Suppressor macrophage treated with lipopolysaccharide for 4 hours (primary cell): ENCODE measurements at regions not wholly inside any gene's neighbourhood (a gene's known extent, or its start where the extent isn't known, plus 50 kb on each side); places are given as distances from the start of the nearest gene placed in this dataset.
A peak's percentile ranks its signal among the peaks of the same experiment; 100 is the strongest.
"Not testable (repeated sequence)": the region's sequence is repeated elsewhere in the genome, so short reads cannot be mapped to it uniquely, and the experiment has no call there.

ENCODE experiments used
- DNase-seq: peaks from one replicate; pipeline ENCODE4 v3.0.0-alpha.2; 2020

- DNase-seq = no peak
These were observed 298.5 kb upstream of the KDM5D start for GRCh38 chrY:20042993-20043392.

GRCh38 chrY:20025676-20026075 lies 281.1 kb upstream of the KDM5D start:
- no peak for DNase-seq

DNA sequence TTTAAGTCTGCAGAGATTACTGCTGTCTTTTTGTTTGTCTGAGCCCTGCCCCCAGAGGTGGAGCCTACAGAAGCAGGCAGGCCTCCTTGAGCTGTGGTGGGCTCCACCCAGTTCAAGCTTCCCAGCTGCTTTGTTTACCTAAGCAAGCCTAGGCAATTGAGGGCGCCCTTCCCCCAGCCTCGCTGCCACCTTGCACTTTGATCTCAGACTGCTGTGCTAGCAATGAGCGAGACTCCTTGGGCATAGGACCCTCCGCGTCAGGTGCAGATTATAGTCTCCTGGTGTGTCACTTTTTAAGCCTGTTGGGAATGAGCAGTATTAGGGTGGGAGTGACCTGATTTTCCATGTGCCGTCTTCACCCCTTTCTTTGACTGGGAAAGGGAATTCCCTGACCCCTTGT lies 248.9 kb upstream of the KDM5D start:
- not testable (repeated sequence) for DNase-seq

DNA sequence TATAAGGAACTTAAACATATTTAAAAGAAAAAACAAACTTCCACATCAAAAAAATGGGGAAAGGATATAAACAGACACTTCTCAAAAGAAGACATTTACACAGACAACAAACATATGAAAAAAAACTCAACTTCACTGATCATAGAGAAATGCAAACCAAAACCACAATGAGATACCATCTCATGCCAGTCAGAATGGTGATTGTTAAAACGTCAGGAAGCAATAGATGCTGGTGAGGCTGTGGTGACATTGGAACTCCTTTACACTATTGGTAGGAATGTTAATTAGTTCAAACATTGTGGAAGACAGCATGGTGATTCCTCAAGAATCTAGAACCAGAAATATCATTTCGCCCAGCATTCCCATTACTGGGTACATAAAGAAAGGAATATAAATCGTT lies 228.5 kb upstream of the KDM5D start:
- DNase-seq = no peak

GRCh38 chrY:19947702-19948101 lies 203.2 kb upstream of the KDM5D start:
- no peak for DNase-seq

GRCh38 chrY:19899011-19899410 lies 154.5 kb upstream of the KDM5D start:
- no peak for DNase-seq

- DNase-seq = no peak
These were observed 147.8 kb upstream of the KDM5D start for GRCh38 chrY:19892076-19892964.

DNA sequence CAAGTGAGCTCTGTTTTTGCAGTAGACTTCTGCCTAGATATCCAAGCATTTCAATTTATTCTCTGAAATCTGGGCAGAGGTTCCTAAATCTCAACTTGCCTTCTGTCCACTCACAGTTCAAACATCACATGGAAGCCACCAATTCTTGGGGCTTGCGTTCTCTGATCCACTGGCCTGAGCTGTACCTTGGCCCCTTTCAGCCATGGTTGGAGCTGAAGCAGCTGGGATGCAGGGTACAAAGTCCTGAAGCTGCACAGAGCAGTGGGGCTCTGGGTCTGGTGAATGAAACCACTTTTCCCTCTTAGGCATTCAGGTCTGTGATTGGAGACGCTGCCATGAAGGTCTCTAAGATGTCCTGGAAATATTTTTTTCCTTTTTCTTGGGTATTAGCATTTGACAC lies 137.6 kb upstream of the KDM5D start:
- DNase-seq = no peak

- peak; percentile 0 for DNase-seq
These were observed 125.2 kb upstream of the KDM5D start for GRCh38 chrY:19869715-19870114.

DNA sequence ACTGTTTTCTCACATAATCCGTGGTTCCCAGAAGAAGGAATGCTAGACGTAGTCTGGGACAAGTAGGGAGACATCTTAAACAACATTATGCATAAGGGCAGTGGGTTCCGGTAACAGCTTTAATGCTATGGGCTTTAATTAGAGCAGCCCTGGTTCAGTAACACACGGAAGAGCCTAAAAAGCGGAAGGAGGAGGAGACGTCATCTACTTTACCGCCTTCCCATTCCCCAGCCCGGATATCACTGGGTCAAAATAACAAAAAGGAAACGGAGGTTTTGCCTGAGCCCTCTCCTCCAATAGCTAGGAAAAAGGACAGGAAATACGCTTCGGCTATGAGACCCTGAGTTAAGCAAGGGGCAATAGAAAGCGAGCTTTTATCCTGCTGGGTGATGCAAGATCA lies 124.8 kb upstream of the KDM5D start:
- peak; percentile 0 for DNase-seq

DNA sequence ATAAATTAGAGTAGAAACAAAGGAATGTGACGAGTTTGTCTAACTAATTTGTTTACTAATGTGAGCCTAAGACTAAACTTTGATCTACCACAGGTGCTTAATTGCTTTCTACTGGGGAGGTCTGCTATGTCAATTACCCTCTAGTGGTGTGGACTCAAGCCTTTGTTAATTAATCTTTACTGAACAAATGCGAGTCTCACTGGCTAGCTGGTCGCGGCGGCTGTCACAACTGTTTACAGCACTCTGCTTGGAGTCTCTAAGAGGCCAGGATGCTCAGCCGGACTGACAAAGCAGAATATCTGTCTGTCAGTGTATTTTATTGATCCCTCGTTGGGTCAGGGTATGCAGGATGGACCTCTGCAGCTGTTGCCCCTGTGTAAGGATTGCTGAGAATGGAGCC lies 124.1 kb upstream of the KDM5D start:
- no peak for DNase-seq

DNA sequence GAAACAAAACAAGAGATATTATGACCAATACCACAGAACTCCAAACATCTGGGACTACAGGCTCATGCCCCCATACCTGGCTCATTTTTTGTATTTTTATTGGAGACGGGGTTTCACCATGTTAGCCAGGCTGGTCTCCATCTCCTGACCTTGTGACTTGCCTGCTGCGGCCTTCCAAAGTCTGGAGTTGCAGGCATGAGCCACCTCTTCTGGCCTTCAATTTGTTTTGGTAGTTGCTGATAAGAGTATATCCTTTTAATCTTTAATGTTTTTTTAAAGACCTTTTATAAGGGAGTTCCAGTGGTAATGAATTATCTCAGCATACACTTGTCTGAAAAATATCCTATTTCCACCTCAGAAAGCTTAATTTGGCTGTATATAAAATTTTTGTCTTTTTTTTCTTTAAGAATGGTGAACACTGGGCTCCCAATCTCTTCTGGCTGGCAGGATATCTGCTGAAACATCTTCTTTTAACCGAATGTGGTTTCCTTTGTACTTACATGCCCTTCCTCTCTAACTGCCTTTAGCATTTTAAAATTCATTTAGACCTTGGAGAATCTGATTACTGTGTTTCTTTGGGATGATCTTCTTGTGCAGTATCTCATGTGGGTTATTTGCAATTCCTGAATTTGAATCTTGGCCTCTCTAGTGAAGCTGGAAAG lies 112.1 kb upstream of the KDM5D start:
- no peak for DNase-seq

DNA sequence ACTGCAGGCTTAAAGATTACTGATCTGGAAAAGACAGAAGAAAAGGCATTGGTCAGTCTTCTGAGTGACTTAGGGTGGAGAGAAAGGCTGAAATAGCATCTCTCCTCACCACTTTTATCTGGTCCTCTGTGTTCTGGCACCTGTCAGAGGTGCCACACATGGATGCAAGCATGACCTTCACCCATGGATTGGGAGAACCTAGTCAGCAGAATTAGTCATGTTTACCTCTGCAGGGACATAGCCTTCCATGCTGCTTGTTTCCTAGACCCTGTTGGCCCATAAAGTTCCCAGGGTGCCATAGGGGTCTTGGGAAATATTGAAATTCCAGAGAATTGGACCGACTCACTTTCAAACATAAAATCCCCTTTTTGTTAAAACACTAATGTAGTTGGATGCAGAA lies 98.4 kb upstream of the KDM5D start:
- DNase-seq = no peak

GRCh38 chrY:19824136-19824535 lies 79.6 kb upstream of the KDM5D start:
- DNase-seq = peak; percentile 31

- DNase-seq = no peak
These were observed 74.0 kb upstream of the KDM5D start for GRCh38 chrY:19818546-19818945.

- peak; percentile 0 for DNase-seq
These were observed 72.4 kb upstream of the KDM5D start for GRCh38 chrY:19816920-19817319.

DNA sequence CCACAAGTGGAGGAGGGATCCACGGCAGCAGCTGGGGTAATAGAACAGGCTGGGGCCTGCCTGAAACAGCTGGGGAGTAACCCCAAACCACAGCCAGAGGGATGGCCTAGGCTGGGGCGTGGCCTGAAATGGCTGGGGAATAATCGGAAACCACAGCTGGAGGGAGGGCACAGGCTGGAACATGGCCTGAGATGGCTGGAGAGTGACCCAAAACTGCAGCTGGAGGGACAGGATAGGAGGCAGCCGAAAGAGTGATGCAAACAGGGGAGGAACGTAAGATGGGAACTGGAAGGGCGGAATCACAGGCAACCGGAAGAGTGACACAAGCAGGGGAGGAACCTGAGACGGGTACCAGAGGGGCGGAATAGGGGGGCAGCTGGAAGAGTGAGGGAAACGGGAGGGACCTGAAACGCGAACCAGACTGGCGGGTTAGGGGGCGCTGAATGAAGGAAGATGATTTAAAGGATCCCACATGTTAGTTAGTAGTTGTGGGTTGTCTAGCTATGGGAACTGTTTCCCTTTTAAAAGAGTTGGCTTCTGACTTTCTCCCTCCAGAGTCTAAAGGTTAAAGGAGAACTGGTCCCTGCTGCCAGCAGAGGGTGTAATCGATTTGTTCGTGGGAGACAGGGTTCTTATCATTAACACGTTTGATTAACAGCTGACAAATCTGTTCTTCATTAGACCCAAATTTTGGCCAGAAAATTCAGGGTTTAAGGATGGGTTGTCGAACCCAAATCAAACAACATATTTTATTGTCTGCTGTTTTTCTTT lies 71.7 kb upstream of the KDM5D start:
- DNase-seq = peak; percentile 2
